CD4-positive, alpha-beta T cell (primary cell): ENCODE measurements at regions not wholly inside any gene's neighbourhood (a gene's known extent, or its start where the extent isn't known, plus 50 kb on each side); places are given as distances from the start of the nearest gene placed in this dataset.
"Not testable (repeated sequence)": the region's sequence is repeated elsewhere in the genome, so short reads cannot be mapped to it uniquely, and the experiment has no call there.

ENCODE experiments used
- ATAC-seq: fragments of 200-7000 bp; cut with Tn5 transposase; one replicate; pipeline ENCODE4 v1.10.0; 2022; ENCODE audit warnings: mild to moderate bottlenecking; ENCODE audit not compliant: poor library complexity
- CTCF ChIA-PET: fragments of 350-600 bp; sonication (Branson Sonifier 250); formaldehyde crosslinking; loops from one replicate; lab custom pipeline; 2021; ENCODE audit warnings: antibody characterized with exemption, inconsistent platforms; lab: Charles Lee
- POLR2A ChIA-PET: fragments of 350-600 bp; sonication (Branson Sonifier 250); formaldehyde crosslinking; loops from one replicate; lab custom pipeline; 2021; ENCODE audit warnings: antibody characterized with exemption, inconsistent platforms; lab: Charles Lee
- DNase-seq, 14 experiments: peaks; one replicate each; pipeline ENCODE4 v3.0.0-alpha.2; 2013 to 2020; ENCODE audit warnings: mixed read lengths in 2 of 14
- H3K27ac ChIP-seq, 2 donors: one replicate each; pipeline versions ENCODE4 v1.5.1 to v1.7.0; 2013; ENCODE audit warnings: low read length in 2 of 2, low read depth in 1 of 2, mild to moderate bottlenecking in 1 of 2
- H3K27me3 ChIP-seq, 2 experiments: 1 replicate in 1 of 2; 2 replicates in 1 of 2; pipeline versions ENCODE4 v1.6.1 to v1.7.0; 2013; ENCODE audit warnings: low read length in 2 of 2, control low read depth in 1 of 2, mild to moderate bottlenecking in 1 of 2, moderate library complexity in 1 of 2; ENCODE audit not compliant: insufficient read depth in 2 of 2, control insufficient read depth in 1 of 2
- H3K36me3 ChIP-seq: one replicate; pipeline ENCODE4 v1.6.1; 2013; ENCODE audit warnings: low read length, control low read depth; ENCODE audit not compliant: insufficient read depth
- H3K4me1 ChIP-seq: one replicate; pipeline ENCODE4 v1.6.1; 2013; ENCODE audit warnings: low read length, control low read depth; ENCODE audit not compliant: insufficient read depth
- H3K4me3 ChIP-seq: one replicate; pipeline ENCODE4 v1.5.1; 2013; ENCODE audit warnings: mild to moderate bottlenecking, low read length, moderate library complexity
- H3K9me3 ChIP-seq, 2 experiments: 1 replicate in 1 of 2; 2 replicates in 1 of 2; pipeline versions ENCODE4 v1.6.1 to v1.7.0; 2013; ENCODE audit warnings: low read length in 2 of 2, mild to moderate bottlenecking in 2 of 2, control low read depth in 1 of 2, moderate library complexity in 1 of 2; ENCODE audit not compliant: control insufficient read depth in 1 of 2, insufficient read depth in 1 of 2
- H3K27ac Mint-ChIP-seq: one replicate; pipeline ENCODE4 v1.8.0; 2020; ENCODE audit warnings: mixed read lengths
- H3K27me3 Mint-ChIP-seq: one replicate; pipeline ENCODE4 v1.8.0; 2021; ENCODE audit warnings: mixed read lengths
- H3K36me3 Mint-ChIP-seq: one replicate; pipeline ENCODE4 v1.8.0; 2021; ENCODE audit warnings: low read depth, mixed read lengths
- H3K4me1 Mint-ChIP-seq: one replicate; pipeline ENCODE4 v1.8.0; 2021; ENCODE audit warnings: low read depth, mixed read lengths
- H3K4me3 Mint-ChIP-seq: one replicate; pipeline ENCODE4 v1.8.0; 2020; ENCODE audit warnings: mild to moderate bottlenecking, mixed read lengths
- H3K9me3 Mint-ChIP-seq: one replicate; pipeline ENCODE4 v1.8.0; 2020; ENCODE audit warnings: mixed read lengths
- intact Hi-C, 2 experiments: fragments of 100-400 bp; cut with DNase I in 1 of 2; cut with micrococcal nuclease in 1 of 2; formaldehyde crosslinking; loops; one replicate each; pipeline versions ENCODE4 v1.15.1 to v1.9.0; 2023 to 2025; cut with DNase I, micrococcal nuclease
- TF ChIP-seq, protein P1 (sequence below): fragments of 200-600 bp; IDR thresholded peaks from one replicate; pipeline ENCODE4 v1.8.0; 2022; ENCODE audit warnings: antibody characterized with exemption, mild to moderate bottlenecking

DNA sequence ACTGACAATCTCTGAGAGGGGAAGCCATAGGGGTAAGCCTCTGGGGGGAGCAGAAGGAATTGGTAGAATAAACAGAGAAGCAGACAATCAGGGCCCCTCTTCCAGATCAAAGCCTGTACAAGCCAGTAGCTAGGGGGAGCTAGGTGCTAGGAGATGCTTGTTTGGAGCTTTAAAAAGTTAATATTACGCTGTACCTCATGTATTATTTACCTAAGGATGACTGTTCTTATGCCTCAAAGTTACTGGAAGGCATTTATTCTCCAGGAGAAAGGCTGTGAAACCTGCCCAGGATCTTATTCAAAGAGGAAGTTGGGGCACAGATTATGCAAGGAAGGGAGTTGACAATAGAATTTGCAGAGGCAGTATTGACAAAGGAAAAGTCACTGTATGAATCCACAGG is 111.8 kb upstream of the SLC35F1 start:
- ChIA-PET POLR2A (no interaction called here), CTCF (no interaction called here)
- no peak overlapping the region for H3K27ac ChIP-seq
- intact Hi-C loops = no loop called here
- no peaks in the 10 kb centered on the region for H3K9me3 ChIP-seq
- H3K36me3 ChIP-seq = no peaks in the 10 kb centered on the region
- H3K4me1 Mint-ChIP-seq = no peaks in the 10 kb centered on the region
- peaks cover 3% of the 10 kb centered on the region for H3K9me3 Mint-ChIP-seq
- no peak overlapping the region for H3K27ac Mint-ChIP-seq
- H3K27me3 Mint-ChIP-seq = peaks cover 10% of the 10 kb centered on the region
- H3K4me3 ChIP-seq = no peak overlapping the region
- TF ChIP-seq, protein P1, sequence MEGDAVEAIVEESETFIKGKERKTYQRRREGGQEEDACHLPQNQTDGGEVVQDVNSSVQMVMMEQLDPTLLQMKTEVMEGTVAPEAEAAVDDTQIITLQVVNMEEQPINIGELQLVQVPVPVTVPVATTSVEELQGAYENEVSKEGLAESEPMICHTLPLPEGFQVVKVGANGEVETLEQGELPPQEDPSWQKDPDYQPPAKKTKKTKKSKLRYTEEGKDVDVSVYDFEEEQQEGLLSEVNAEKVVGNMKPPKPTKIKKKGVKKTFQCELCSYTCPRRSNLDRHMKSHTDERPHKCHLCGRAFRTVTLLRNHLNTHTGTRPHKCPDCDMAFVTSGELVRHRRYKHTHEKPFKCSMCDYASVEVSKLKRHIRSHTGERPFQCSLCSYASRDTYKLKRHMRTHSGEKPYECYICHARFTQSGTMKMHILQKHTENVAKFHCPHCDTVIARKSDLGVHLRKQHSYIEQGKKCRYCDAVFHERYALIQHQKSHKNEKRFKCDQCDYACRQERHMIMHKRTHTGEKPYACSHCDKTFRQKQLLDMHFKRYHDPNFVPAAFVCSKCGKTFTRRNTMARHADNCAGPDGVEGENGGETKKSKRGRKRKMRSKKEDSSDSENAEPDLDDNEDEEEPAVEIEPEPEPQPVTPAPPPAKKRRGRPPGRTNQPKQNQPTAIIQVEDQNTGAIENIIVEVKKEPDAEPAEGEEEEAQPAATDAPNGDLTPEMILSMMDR = no peak
- no peak overlapping the region for H3K4me3 Mint-ChIP-seq
- no peaks in the 10 kb centered on the region for H3K4me1 ChIP-seq
- ATAC-seq (no peak), DNase-seq (no peak)
- H3K36me3 Mint-ChIP-seq = no peaks in the 10 kb centered on the region
- no peaks in the 10 kb centered on the region for H3K27me3 ChIP-seq

DNA sequence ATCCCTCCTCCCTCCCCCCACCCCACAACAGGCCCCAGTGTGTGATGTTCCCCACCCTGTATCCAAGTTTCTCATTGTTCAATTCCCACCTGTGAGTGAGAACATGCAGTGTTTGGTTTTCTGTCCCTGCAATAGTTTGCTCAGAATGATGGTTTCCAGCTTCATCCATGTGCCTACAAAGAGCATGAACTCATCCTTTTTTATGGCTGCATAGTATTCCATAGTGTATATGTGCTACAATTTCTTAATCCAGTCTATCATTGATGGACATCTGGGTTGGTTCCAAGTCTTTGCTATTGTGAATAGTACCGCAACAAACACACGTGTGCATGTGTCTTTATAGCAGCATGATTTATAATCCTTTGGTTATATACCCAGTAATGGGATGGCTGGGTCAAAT is 108.2 kb upstream of the SLC35F1 start:
- intact Hi-C loops, H3K4me1 Mint-ChIP-seq, H3K27me3 ChIP-seq, H3K9me3 ChIP-seq, H3K36me3 ChIP-seq, DNase-seq, POLR2A ChIA-PET, H3K27me3 Mint-ChIP-seq, H3K36me3 Mint-ChIP-seq, H3K27ac ChIP-seq, H3K4me3 Mint-ChIP-seq, H3K9me3 Mint-ChIP-seq, H3K27ac Mint-ChIP-seq, CTCF ChIA-PET, ATAC-seq, H3K4me3 ChIP-seq, H3K4me1 ChIP-seq: not testable (repeated sequence)

DNA sequence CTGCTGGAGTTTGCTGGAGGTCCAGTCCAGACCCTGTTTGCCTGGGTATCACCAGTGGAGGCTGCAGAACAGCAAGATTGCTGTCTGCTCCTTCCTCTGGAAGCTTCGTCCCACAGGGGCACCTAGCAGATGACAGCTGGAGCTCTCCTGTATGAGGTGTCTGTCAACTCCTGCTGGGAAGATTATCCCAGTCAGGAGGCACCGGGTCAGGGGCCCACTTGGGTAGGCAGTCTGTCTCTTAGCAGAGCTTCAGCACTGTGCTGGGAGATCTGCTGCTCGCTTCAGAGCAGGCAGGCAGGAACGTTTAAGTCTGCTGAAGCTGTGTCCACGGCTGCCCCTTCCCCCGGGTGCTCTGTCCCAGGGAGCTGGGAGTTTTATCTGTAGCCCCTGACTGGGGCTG is 96.8 kb upstream of the SLC35F1 start:
- H3K36me3 ChIP-seq = no peaks in the 10 kb centered on the region
- no peak overlapping the region for H3K27ac ChIP-seq
- no peaks in the 10 kb centered on the region for H3K4me1 ChIP-seq
- peaks cover 0 to 6% of the 10 kb centered on the region in 2 experiments for H3K9me3 ChIP-seq
- ATAC-seq (no peak), DNase-seq (no peak)
- Mint-ChIP-seq H3K27me3 (peaks cover 5% of the 10 kb centered on the region), H3K9me3 (no peaks in the 10 kb centered on the region), H3K27ac (no peak overlapping the region), H3K4me1 (no peaks in the 10 kb centered on the region), H3K36me3 (no peaks in the 10 kb centered on the region), H3K4me3 (no peak overlapping the region)
- TF ChIP-seq, protein P1 = no peak
- intact Hi-C loops = no loop called here
- H3K27me3 ChIP-seq = no peaks in the 10 kb centered on the region
- ChIA-PET POLR2A (no interaction called here), CTCF (no interaction called here)
- H3K4me3 ChIP-seq = no peak overlapping the region

DNA sequence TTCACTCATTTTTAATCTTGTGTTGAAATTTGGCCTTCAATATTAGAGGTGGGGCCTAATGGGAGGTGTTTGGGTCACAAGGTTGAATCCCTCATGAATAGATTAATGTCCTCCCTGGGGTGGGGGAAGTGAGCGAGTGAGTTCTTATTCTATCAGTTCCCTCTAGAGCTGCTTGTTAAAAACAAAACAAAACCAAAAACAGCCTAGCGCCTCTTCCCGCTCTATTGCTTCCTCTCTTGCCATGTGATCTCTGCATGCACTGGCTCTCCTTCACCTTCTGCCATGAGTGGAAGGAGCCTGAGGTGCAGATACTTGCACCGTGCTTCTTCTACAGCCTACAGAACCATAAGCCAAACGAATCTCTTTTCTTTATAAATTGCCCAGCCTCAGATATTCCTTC is 89.6 kb upstream of the SLC35F1 start:
- Histone ChIP-seq H3K27me3 (no peaks in the 10 kb centered on the region), H3K9me3 (no peaks in the 10 kb centered on the region), H3K4me3 (no peak overlapping the region), H3K4me1 (no peaks in the 10 kb centered on the region), H3K27ac (no peak overlapping the region), H3K36me3 (no peaks in the 10 kb centered on the region)
- DNase-seq (no peak), ATAC-seq (no peak)
- TF ChIP-seq, protein P1 = no peak
- Mint-ChIP-seq H3K27me3 (peaks cover 11% of the 10 kb centered on the region), H3K36me3 (no peaks in the 10 kb centered on the region), H3K9me3 (peaks cover 3% of the 10 kb centered on the region), H3K27ac (no peak overlapping the region), H3K4me1 (no peaks in the 10 kb centered on the region), H3K4me3 (no peak overlapping the region)
- intact Hi-C loops = no loop called here
- POLR2A ChIA-PET = no interaction called here
- CTCF ChIA-PET = no interaction called here
